GM19468 (cell line): ENCODE measurements at regions not wholly inside any gene's neighbourhood (a gene's known extent, or its start where the extent isn't known, plus 50 kb on each side); places are given as distances from the start of the nearest gene placed in this dataset.

Source experiments
- ATAC-seq: cut with Tn5 transposase; IDR thresholded peaks from one replicate; pipeline ENCODE4 v1.9.1; 2021; ENCODE audit warnings: mild to moderate bottlenecking, moderate library complexity, moderate number of reproducible peaks; ENCODE audit not compliant: unreplicated experiment; ENCODE audit errors: extremely low read depth

- no peak for ATAC-seq
Measured at GRCh38 chr12:88409257-88409656, 171.0 kb downstream of the KITLG start.

- ATAC-seq: no peak
Measured at GRCh38 chr12:88411689-88412088, 168.6 kb downstream of the KITLG start.

- no peak for ATAC-seq
Measured at GRCh38 chr12:88413646-88414045, 166.6 kb downstream of the KITLG start.

- ATAC-seq: no peak
Measured at GRCh38 chr12:88416155-88416554, 164.1 kb downstream of the KITLG start.

- ATAC-seq: no peak
Measured at GRCh38 chr12:88416786-88417185, 163.5 kb downstream of the KITLG start.

- no peak for ATAC-seq
Measured at GRCh38 chr12:88417531-88417930, 162.7 kb downstream of the KITLG start.

GRCh38 chr12:88418856-88419497 lies 161.3 kb downstream of the KITLG start:
- no peak for ATAC-seq

- no peak for ATAC-seq
Measured at GRCh38 chr12:88419794-88420193, 160.5 kb downstream of the KITLG start.

- ATAC-seq: no peak
Measured at GRCh38 chr12:88420457-88420856, 159.8 kb downstream of the KITLG start.

GRCh38 chr12:88424791-88425730 lies 155.2 kb downstream of the KITLG start:
- no peak for ATAC-seq

GRCh38 chr12:88428350-88428749 lies 151.9 kb downstream of the KITLG start:
- no peak for ATAC-seq

GRCh38 chr12:88431246-88431645 lies 149.0 kb downstream of the KITLG start:
- ATAC-seq: no peak

- no peak for ATAC-seq
Measured at GRCh38 chr12:88432531-88433490, 147.5 kb downstream of the KITLG start.

- peak; percentile 51 for ATAC-seq
Measured at GRCh38 chr12:88433997-88434703, 146.1 kb downstream of the KITLG start.

GRCh38 chr12:88435334-88436076 lies 144.8 kb downstream of the KITLG start:
- no peak for ATAC-seq

- no peak for ATAC-seq
Measured at GRCh38 chr12:88437226-88437625, 143.0 kb downstream of the KITLG start.
